ENCODE measurements at regions not wholly inside any gene's neighbourhood (a gene's known extent, or its start where the extent isn't known, plus 50 kb on each side); places are given as distances from the start of the nearest gene placed in this dataset.

DNA sequence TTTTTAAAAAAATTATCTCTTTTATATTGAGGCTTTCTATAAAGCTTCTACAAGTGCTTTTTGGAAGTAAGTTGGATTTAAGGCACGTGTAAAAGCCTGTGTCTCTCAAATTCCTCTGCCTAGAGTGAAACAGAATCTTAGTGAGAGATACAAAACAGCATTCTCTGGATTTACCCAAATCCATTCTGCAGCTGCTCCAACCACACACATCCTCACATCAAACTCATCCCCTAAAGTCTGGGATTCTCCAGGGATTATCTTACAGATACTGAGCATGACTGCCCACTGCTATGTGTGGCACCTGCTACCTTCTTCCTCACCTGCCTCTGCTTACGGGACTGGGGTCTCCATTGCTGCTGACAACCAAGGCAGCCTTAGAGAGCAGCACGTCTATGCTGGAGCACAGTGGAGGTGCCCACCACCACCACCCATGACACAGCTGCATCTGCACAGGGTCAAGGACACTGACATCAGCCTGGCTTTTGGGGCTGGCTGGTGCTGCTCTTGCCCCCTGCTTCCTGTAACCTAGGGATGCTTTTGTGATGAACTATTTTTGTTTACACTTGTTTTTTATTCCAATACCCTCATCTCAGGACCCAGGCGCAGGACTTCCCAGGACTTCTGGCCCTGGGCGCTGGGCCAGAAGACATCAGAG lies 139.2 kb upstream of the NAMPT start:
- H3K4me3 ChIP-seq (IDR thresholded peaks at IDR 0.05; ENCODE audit: insufficient read depth, low read depth, low read length) = no peak overlapping the region
- H3K79me2 ChIP-seq (ENCODE audit: insufficient read depth, low read depth) = no peaks in the 10 kb centered on the region
- no peaks in the 10 kb centered on the region for H3K36me3 ChIP-seq (ENCODE audit: insufficient read depth)
- H3K4me2 ChIP-seq = no peak overlapping the region
- no peak overlapping the region for H2AFZ ChIP-seq (ENCODE audit: low read depth)
- peaks cover 21% of the 10 kb centered on the region for H3K4me1 ChIP-seq (ENCODE audit: low read depth, poor library complexity, severe bottlenecking)
- no peak overlapping the region for H3K27ac ChIP-seq
- H3K27me3 ChIP-seq (ENCODE audit: insufficient read depth, low read depth) = no peaks in the 10 kb centered on the region
- TF ChIP-seq, protein P1, sequence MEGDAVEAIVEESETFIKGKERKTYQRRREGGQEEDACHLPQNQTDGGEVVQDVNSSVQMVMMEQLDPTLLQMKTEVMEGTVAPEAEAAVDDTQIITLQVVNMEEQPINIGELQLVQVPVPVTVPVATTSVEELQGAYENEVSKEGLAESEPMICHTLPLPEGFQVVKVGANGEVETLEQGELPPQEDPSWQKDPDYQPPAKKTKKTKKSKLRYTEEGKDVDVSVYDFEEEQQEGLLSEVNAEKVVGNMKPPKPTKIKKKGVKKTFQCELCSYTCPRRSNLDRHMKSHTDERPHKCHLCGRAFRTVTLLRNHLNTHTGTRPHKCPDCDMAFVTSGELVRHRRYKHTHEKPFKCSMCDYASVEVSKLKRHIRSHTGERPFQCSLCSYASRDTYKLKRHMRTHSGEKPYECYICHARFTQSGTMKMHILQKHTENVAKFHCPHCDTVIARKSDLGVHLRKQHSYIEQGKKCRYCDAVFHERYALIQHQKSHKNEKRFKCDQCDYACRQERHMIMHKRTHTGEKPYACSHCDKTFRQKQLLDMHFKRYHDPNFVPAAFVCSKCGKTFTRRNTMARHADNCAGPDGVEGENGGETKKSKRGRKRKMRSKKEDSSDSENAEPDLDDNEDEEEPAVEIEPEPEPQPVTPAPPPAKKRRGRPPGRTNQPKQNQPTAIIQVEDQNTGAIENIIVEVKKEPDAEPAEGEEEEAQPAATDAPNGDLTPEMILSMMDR (conservative IDR thresholded peaks at IDR 0.05; ENCODE audit: low read depth, low read length) = no peak
- no peaks in the 10 kb centered on the region for H4K20me1 ChIP-seq (ENCODE audit: insufficient read depth)
- H3K9ac ChIP-seq = no peak overlapping the region

DNA sequence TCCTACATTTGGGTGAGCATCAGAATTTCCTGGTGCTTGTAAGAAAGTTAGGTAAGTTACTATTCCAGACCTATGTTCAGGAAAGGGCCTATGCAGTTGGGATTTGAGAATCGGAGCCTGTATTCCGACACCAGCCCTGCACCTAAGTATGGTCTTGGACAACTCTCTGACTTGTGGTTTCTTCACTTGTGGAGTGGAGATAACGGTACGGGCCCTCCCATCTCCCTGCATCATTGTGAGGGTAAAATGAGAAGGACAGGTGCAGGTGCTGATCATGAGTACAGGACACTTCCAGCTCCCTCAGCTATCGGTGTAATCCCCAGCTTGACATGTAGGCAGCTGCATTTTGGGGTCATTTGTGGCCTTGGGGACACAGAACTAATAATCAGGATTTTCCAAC lies 138.3 kb upstream of the NAMPT start:
- Histone ChIP-seq H3K4me1 (ENCODE audit: low read depth, poor library complexity, severe bottlenecking) (peaks cover 21% of the 10 kb centered on the region), H3K36me3 (ENCODE audit: insufficient read depth) (no peaks in the 10 kb centered on the region), H3K9ac (no peak overlapping the region), H3K79me2 (ENCODE audit: insufficient read depth, low read depth) (no peaks in the 10 kb centered on the region), H3K27me3 (ENCODE audit: insufficient read depth, low read depth) (no peaks in the 10 kb centered on the region), H3K4me3 (IDR thresholded peaks at IDR 0.05; ENCODE audit: insufficient read depth, low read depth, low read length) (no peak overlapping the region), H4K20me1 (ENCODE audit: insufficient read depth) (no peaks in the 10 kb centered on the region), H3K4me2 (no peak overlapping the region), H3K27ac (no peak overlapping the region), H2AFZ (ENCODE audit: low read depth) (no peak overlapping the region)
- TF ChIP-seq, protein P1 (conservative IDR thresholded peaks at IDR 0.05; ENCODE audit: low read depth, low read length) = no peak

DNA sequence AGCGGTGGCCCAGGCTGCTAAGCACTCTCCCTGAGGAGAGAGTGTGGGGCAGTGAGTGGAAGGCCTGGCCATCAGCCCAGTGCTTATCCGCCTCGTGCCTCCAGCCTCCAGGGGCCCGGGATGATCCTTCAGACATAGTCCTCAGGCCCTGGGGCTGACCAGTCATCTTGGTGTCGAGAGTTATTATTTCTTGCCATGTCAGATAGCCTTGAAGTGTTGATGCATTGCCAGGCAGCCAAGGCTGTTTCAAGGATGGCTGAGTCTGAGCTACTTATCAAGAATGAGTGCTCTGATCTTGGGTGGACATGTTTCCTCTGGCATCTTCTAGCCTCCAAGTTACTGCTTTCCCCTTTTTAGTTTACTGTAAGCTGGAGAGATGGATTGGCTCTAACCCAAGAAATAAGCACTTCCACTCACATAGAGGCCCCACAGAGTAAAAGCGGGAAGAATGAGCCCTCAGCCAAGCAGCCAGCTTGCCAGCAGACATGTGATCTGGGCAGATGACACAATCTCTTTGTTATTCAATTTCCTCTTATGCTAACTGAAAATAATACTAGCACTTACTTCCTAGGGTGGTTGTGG lies 136.5 kb upstream of the NAMPT start:
- peaks cover 21% of the 10 kb centered on the region for H3K4me1 ChIP-seq (ENCODE audit: low read depth, poor library complexity, severe bottlenecking)
- TF ChIP-seq, protein P1 (conservative IDR thresholded peaks at IDR 0.05; ENCODE audit: low read depth, low read length) = no peak
- H3K79me2 ChIP-seq (ENCODE audit: insufficient read depth, low read depth) = no peaks in the 10 kb centered on the region
- H3K4me2 ChIP-seq = no peak overlapping the region
- H3K9ac ChIP-seq = no peak overlapping the region
- no peak overlapping the region for H2AFZ ChIP-seq (ENCODE audit: low read depth)
- H3K4me3 ChIP-seq (IDR thresholded peaks at IDR 0.05; ENCODE audit: insufficient read depth, low read depth, low read length) = no peak overlapping the region
- H3K36me3 ChIP-seq (ENCODE audit: insufficient read depth) = no peaks in the 10 kb centered on the region
- H3K27ac ChIP-seq = no peak overlapping the region
- no peaks in the 10 kb centered on the region for H4K20me1 ChIP-seq (ENCODE audit: insufficient read depth)
- no peaks in the 10 kb centered on the region for H3K27me3 ChIP-seq (ENCODE audit: insufficient read depth, low read depth)

DNA sequence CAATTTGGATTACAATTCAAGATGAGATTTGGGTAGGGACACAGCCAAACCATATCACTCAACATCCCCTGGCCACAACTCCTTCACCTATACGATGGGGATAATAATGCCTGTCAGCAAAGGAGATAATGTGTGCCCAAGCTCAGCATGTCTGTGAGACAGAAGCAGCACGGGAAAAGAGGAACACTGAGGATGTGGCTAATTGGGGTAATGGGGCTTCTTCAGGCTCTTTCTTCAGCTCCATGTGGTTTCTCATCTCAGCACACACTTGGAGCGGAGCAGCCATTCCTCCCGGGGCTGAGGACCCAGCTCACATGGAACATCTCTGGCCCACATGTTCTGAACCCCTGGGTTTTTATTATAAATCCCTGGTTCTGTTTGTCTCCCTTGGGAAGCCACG lies 136.0 kb upstream of the NAMPT start:
- no peaks in the 10 kb centered on the region for H4K20me1 ChIP-seq (ENCODE audit: insufficient read depth)
- H3K4me3 ChIP-seq (IDR thresholded peaks at IDR 0.05; ENCODE audit: insufficient read depth, low read depth, low read length) = no peak overlapping the region
- peaks cover 20% of the 10 kb centered on the region for H3K4me1 ChIP-seq (ENCODE audit: low read depth, poor library complexity, severe bottlenecking)
- no peak overlapping the region for H2AFZ ChIP-seq (ENCODE audit: low read depth)
- TF ChIP-seq, protein P1 (conservative IDR thresholded peaks at IDR 0.05; ENCODE audit: low read depth, low read length) = no peak
- no peak overlapping the region for H3K9ac ChIP-seq
- no peak overlapping the region for H3K27ac ChIP-seq
- H3K4me2 ChIP-seq = no peak overlapping the region
- no peaks in the 10 kb centered on the region for H3K36me3 ChIP-seq (ENCODE audit: insufficient read depth)
- no peaks in the 10 kb centered on the region for H3K79me2 ChIP-seq (ENCODE audit: insufficient read depth, low read depth)
- H3K27me3 ChIP-seq (ENCODE audit: insufficient read depth, low read depth) = no peaks in the 10 kb centered on the region
